Stimulated activated CD4-positive, alpha-beta T cell treated with anti-CD3 and anti-CD28 coated beads, TNF-alpha, amount 100 ng/mL, for 48 hours (primary cell): ENCODE measurements at regions not wholly inside any gene's neighbourhood (a gene's known extent, or its start where the extent isn't known, plus 50 kb on each side); places are given as distances from the start of the nearest gene placed in this dataset.

ENCODE experiments used
- DNase-seq, 3 donors: peaks; one replicate each; pipeline ENCODE4 v3.0.0-alpha.2; 2020; ENCODE audit warnings: low read depth in 3 of 3

DNA sequence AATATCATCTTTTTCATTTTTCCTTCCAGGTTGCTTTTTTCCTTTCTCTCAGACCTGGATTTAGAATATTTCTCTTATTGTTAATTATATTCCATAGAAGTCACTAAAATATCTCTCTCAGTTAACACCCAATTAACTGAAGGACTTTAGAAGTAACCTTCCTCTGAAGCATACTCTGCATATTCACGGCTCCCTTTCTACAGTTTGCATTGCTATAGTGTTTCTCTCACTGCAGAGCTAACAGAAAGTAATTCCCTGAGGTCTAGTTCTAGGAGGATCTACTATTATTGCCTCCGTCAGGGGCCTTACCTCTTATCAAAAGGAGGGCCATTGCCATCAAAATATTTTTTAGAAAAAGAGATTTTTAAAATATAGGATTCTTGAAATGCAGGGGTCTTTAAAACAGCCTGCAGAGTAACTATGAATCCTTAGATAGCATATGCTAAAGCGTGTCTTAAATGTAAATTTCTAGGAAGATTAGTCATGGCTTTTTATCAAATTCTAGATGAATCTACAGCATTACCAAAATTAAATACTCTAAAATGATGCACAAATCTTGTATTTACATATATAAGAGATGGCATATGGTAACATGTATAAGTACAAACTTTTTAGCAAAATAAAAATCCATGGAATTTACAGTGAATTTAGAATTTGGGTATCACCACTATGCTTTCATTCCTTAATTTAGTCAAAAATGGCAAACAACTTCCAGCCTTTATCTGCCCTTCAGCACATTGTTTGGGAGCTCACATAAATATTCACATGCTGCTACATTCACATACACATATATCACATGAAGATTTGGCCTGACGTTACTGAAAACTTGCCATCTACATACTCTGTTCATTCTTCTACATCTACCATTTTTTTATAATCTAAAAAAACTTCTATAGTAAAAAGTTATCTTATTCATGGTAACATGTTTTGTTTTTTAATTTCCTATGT lies 696.8 kb downstream of the OTOL1 start:
- DNase-seq, result no peak

- no peak for DNase-seq
Observed at GRCh38 chr3:162195147-162195546, 698.5 kb downstream of the OTOL1 start.

DNA sequence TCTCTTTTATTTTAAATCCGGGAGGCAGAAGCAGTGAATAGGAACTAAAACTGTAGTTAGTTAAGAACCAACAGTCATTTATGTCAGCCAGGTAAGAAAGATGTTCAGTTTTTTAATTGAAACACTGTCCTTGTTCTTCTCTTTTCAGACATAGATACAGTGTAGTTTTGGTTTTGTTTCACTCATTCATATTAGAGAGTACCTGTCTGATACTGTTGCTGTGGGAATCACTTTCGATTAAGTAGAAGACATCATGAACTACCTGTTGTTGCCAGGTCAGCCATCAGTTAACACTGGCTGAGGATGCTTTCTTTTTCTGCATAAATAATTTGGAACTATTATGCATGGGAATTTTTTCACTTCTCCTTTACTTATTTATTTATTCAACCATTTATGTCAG lies 700.4 kb downstream of the OTOL1 start:
- DNase-seq, result no peak

DNA sequence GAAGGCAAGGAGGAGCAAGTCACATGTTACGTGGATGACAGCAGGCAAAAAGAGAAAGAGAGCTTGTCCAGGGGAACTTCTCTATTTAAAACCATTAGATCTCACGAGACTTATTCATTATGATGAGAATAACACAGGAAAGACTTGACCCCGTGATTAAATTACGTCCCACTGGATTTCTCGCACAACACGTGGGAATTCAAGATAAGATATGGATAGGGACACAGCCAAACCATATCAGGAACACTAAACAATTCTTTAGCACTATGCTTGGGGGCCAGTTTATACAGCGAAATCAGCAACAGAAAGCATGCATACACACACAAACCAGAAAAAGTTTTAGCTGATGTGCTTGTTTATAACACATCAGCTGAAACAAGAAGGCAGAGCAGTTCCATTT lies 704.2 kb downstream of the OTOL1 start:
- DNase-seq, result no peak

GRCh38 chr3:162206648-162207047 lies 710.0 kb downstream of the OTOL1 start:
- DNase-seq, result no peak

DNA sequence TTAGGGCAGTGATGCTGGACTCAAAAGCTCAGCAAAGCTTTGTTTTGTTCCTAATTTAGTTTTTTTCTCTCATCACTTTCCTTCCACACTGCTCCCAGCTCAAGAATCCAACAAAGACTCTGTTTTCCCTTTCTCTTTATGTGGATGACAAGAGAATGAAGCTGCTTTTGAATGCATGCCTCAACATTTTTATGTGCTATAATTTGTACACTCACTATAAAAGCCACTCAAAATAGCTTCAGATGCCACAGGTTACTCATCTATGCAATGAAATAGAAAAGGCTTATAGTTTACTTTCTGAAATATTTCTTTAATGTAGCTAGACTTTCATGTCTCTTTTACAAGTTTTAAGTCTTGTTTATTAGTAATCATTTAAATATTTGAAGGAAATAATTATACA lies 714.9 kb downstream of the OTOL1 start:
- DNase-seq, result no peak

GRCh38 chr3:162213196-162213595 lies 716.6 kb downstream of the OTOL1 start:
- no peak for DNase-seq

- DNase-seq, result no peak
Observed at GRCh38 chr3:162213956-162214355, 717.3 kb downstream of the OTOL1 start.

DNA sequence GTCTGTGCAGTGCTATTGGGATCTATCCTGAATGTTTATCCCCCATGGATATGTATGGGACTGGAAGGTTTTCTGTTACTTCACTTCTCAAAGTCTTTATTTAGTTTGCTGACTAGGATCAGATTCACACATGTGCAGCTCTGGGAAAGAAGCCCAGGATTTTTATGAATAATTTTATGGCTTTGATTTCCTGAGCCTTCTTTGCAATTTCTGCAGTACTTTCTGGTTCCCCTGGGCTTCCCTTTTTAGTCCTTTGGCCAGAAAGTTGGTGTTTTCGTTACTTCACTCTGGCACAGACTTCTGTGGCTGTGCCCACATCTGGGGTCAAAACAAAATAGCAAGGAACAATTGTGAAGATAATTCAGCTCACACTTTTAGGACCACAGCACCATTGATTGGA lies 721.0 kb downstream of the OTOL1 start:
- no peak for DNase-seq

DNA sequence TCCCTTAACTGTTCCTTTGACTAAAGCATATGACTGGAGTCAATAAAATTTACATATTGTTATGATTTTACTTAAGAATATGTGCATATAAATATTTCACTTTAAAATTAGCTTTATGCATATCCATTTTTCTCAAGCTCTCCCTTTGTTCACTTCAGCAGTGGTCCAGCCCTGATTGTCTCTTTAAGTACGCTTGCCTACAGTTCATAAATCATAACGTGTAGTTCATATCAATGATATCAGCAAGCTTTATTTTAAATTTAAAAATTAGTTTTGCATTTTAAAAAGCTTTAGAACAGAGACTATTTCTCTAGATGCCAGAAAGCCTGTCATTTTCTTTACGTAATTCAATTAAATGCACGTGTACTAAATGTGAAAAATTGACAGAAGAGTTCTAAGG lies 721.9 kb downstream of the OTOL1 start:
- DNase-seq, result no peak

DNA sequence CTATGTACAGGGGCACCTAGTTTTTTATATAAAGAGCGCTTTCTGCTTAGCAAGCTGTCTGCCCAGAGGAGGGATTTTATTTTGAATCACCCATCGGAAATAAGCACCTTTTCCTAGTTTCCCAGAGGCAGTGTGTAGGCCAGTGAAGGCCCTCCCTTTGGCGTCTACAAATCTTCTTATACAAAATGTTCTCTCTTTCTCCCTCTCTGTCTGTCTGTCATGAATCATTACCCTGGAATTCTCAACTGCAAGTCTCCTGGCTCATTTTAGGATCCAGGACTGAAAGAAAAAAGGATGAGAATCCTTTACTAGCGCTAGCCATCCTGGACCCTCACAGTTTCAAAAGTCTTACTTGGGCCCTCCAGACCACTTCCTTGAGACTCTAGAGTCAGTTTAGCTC lies 728.1 kb downstream of the OTOL1 start:
- DNase-seq, result no peak

DNA sequence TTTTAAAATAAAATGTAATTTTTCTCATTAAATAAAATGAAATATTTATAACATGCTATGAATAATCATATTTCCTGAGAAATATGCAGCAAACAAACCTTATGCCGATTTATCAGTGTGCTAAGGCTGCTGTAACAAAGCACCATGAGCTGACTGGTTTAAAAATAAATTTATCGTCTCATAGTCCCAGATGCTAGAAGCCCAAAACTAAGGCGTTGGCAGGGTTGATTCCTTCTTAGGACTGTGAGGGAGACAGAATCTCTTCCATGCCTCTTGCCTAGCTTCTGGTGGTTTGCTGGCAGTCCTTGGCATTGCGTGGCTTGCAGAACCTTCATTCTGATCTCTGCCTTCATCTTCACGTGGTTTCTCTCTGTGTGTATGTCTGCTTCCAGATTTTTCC lies 740.3 kb downstream of the OTOL1 start:
- no peak for DNase-seq

GRCh38 chr3:162250782-162251181 lies 754.2 kb downstream of the OTOL1 start:
- DNase-seq, result no peak

DNA sequence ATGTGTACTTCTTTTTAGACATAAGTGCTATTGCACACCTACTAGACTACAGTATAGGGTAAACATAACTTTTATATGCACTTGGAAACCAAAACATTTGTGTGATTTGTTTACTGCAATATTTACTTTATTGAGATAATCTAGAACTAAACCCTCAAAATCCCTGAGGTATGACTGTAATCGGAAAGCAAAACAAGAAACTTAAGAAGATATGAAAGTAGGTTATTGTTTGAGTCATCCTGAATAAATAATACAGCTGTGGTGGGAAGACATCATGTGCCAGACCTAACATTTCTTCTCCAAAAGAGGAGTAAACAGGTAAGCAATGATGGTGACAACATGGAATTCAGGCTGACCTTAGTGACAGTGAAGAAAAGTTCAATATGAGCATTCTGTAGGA lies 765.5 kb downstream of the OTOL1 start:
- no peak for DNase-seq

DNA sequence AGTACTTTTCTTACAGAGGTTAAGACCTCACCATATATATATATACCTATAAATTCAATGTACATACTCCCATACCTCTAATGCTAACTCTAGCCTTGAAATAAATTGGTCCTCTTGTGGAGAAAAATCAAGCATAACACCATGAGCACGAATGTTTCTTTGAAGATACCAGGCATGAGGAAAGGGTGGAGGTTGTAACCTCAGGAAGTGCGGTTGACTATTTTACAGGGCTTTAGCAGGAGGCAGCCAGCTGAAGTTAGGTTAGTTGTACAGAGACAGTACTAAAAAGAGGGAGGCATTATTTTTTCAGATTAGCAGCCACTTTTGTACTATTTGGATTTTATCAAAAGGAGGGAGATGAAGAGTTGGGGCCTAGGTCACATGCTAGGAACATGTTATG lies 767.0 kb downstream of the OTOL1 start:
- no peak for DNase-seq

DNA sequence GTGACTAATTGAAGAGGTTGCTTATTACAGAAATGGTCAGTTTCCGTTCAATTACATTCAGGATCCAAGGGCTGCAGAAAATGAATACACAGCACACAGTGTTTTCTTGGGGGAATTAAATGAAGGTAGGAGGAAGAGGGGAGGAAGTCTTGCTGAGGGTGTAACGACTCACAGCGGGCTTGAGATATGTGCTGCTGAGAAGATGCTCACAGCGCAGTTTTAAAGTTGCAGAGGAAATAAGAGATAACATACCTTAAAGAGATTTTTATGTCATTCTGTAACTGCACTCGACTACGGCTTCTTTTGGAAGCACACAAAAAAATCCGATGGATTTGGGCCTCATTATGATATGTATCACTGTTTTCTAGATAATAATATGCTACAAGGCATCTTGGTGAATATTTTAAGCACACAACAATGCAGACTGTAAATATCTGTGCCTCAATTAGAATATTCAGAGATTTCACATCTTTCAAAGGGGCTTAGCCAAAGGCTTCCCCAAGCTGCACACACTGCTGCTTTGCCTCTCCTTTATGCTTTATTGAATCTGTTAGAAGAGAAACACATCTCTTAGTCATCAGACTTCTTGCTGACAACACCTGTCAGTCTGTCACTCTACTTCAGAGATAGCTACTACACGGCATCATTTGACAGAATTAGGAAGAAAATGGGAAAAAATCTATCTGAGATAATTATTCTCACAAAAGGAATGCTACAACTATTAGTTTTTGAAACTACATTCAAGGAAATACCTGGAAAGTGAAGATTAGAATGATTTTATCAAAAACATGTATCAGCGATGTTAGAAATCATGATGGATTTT lies 773.2 kb downstream of the OTOL1 start:
- no peak for DNase-seq

DNA sequence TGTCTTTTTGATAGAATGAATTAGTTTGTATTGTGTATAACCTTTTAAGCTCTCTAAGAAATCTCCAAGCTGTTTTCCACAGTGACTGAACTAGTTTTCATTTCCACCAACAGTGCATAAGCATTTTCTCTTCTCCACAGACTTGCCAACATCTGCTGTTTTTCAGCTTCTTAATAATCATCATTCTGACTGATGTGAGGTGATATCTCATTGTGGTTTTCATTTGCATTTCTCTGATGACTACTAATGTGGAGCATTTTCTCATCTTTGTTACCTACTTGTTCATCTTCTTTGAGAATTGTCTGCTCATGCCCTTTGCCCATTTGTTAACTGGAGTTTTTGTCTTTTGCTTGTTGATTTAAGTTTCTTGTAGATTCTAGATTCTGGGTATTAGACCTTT lies 777.5 kb downstream of the OTOL1 start:
- DNase-seq, result no peak

GRCh38 chr3:162278834-162279233 lies 782.2 kb downstream of the OTOL1 start:
- DNase-seq, result no peak

- DNase-seq, result no peak
Observed at GRCh38 chr3:162285259-162285658, 788.7 kb downstream of the OTOL1 start.

- DNase-seq, result no peak
Observed at GRCh38 chr3:162287600-162287999, 791.0 kb downstream of the OTOL1 start.

DNA sequence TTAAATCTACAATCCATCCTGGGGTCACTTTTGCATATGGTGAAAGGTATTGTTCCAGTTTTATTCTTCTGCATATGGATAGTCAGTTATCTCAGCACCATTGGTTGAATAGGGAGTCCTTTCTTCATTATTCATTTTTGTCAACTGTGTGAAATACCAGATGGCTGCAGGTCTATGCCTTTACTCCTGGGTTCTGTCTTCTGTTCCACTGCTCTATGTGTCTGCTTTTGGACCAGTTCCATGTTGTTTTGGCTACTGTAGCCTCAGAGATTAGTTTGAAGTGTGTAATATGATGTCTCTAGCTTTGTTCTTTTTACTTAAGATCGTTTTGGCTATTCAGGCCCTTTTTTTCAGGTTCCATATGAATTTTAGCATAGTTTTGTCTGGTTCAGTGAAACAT lies 795.8 kb downstream of the OTOL1 start:
- no peak for DNase-seq

DNA sequence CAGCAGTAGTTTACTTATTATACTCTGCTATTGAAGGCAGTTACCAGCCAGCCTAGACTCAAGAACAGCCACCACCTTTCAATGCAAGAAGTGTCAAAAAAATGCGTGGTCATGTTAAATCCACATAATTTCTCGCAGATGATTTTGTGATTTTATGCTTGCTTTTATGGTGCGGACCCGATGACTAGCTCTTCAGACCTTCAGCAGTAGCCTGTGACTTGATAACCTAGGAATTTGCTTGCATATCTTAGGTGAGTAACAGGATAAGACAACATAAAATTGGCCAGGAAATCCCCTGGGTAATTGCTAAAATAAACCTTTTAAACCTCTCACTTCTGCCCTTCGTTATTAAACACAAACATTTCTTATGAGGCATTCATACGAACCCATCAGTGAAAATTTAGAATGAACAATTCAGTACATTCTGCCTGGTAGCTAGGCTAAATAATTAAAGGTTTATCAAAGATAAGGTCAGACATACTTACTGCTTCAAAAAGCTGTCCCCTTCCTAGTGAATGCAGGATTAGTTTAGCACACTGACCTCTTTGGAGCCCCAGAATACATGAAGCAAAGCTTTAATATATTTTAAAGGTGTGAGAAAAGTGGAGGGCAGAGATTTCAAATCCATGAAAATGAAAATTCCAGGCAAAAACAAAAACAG lies 798.8 kb downstream of the OTOL1 start:
- DNase-seq, result no peak
